ENCODE measurements at regions not wholly inside any gene's neighbourhood (a gene's known extent, or its start where the extent isn't known, plus 50 kb on each side); places are given as distances from the start of the nearest gene placed in this dataset.
"Not testable (repeated sequence)": the region's sequence is repeated elsewhere in the genome, so short reads cannot be mapped to it uniquely, and the experiment has no call there.

DNA sequence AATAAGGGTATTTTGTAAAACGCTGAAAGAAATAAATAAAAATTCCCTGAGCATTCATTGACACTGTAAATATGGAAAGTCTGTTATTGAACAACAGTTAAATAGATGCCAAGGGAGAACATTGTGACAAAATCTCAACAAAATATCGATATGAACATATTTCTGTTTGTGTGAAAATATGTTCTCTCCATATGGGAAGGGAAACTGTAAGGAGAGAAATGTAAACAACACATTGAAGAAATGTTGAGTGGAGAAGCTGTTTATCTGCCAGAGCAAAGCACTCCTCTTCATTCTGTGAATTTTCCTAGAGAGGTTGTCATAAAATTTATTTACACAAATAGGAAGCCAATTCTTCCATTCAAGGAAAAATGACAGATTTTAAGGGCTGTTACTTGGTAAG is 57.1 kb upstream of the EOMES start:
- no peak for DNase-seq

DNA sequence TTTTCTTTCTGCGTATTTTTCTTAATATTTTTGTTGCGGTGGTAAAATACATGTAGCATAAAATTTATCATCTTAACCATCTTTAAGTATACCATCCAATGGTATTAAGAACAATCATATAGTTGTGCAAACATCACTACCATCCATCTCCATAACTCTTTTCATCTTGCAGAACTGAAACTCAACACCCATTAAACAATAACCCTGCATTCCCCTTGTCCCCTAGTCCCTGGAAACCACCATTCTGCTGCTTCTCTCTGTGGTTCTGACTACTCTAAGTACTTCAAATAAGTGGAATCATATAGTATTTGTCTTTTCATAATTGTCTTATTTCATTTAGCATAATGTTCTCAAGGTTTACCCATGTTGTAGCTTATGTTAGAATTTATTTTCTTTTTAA is 67.3 kb upstream of the EOMES start:
- no peak for DNase-seq

DNA sequence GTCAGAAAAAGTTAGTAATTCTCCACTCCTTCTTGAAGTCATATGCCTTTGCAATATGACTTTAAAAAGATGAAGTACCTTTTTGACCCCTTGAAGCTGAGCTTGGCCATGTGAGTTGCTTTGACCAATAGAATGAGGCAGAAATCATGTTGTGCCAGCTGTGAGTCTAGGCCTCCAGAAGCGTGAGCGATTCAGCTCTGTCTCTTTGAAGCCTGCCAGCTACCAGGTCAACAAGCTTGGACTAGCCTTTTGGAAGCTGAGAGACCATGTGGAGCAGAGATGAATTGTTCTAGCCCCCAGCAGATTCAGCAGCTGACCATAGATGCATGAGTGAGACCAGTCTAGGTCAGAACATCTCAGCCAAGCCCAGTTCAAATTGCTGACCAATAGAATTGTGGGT is 69.8 kb upstream of the EOMES start:
- DNase-seq: no peak

DNA sequence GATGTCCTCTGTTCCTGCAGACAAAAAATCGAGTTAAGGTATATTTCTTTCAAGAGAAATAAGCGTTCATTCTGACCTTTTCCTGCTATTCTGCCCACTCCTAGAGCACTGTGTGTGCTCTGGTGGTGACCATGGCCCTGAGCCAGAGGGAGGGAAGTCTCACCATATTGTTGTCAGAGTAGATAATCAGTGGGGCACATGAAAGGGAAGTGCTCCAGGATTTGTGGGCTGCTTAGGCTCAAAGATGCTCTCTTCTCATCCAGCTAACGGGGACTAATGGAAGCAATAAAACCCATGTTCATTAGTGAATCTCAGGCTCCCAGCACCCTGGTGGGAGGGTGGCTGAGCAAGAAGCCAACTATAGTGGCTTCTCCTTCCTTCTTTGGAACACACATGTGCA is 70.7 kb upstream of the EOMES start:
- no peak for DNase-seq

DNA sequence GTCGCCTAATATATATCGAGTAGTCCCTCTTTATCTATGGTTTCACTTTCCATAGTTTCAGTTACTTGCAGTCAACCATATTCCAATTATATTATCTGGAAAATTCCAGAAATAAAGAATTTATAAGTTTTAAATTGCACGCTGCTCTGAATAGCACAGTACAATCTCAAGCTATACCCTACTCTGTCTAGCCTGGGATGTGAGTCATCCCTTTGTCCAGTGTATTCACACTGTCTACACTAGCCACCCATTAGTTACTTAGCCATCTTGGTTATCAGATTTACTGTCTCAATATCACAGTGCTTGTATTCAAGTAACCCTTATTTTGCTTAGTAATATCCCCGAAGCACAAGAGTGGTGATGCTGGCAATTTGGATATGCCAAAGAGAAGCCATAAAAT is 72.1 kb upstream of the EOMES start:
- DNase-seq: no peak

DNA sequence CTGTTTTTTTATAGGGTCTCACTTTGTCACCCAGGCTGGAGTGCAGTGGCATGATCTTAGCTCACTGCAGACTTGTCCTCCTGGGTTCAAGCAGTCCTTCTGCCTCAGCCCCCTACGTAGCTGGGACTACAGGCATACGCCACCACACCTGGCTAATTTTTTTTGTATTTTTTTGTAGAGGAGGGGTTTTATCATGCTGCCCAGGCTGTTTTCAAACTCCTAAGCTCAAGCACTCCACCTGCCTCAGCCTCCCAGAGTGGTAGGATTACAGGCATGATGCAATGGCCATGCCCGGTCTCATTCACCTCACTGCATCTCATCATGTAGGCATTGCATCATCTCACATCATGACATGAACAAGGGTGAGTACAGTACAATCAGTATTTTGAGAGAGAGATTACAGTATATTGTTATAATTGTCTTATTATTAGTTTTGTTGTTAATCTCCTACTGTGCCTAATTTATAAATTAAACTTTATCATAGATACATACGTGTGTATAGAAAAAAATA is 74.3 kb upstream of the EOMES start:
- no peak for DNase-seq

DNA sequence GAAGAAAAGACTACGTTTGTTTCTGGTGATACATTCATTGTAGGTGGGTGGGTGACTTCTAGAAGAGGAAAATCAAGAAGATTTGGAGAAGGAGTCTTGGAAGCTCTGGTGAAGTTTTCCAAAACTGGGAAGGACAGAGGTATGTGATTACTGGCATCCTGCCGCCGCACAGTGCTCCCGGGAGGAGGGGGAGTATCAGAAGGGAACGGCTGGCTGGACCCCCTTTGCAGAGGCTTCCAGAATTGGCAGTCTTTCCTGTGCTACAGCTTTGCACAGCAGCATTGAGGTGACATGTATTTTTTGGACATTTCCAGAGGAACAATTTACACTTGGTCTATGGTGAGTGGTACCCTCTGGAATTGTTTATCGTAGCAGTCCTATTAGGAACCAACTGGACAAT is 75.7 kb upstream of the EOMES start:
- DNase-seq: no peak

DNA sequence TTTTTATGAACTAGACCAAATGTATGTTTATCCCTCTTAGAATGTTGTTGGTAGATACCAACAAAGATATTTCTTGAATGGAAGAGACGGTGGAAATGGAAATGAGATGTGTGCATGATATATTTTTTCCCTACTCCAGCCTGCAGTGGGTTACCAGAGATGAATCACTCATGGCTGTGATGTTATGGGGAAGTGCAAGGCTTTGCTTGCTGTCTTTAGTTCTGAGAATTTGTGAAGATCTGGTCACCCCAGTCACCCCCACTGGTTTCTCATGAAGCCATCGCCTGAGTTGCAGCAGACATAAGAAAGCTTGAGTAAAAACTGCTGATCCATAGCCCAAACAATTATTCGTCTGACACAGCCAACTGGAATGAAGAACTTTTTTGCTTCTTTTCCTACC is 78.1 kb upstream of the EOMES start:
- DNase-seq: no peak

DNA sequence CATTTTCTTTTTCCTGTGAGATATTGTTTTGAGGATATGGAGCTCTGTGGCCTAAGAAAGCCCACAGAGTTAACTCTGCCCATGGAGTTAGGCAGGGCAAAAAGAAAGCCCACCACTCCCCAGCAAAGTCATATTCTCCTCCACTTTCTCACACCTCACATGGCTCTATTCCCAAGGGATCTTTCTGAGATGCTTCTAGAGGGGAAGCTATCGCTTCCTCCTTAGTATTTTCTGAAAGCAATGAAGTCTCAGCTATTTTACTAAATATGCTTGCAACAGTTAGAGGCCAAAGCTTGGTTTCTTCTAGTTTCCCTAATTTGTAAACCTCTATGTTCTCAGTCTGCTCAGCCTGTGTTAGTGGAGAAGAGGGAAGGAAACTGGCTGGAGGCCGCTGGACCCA is 80.3 kb upstream of the EOMES start:
- DNase-seq: no peak

DNA sequence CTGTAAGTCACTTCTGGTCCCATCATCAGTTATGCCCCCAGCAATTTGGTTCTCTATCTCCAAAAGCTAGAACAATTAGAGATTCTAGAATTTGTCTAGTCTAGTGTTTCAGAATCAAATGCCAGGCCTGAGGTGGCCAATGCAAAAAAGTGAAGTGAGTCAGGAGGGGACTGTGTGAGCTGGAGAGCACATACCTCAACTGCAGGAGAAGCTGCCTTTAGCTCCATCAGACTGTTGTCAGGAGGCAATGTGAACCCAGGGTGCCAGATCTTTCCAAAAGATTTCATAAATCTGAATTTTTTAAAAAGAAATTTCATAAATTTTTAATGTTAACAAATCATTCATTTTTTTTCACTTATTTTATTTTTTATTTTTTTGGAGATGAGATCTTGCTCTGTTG is 80.7 kb upstream of the EOMES start:
- DNase-seq: no peak

DNA sequence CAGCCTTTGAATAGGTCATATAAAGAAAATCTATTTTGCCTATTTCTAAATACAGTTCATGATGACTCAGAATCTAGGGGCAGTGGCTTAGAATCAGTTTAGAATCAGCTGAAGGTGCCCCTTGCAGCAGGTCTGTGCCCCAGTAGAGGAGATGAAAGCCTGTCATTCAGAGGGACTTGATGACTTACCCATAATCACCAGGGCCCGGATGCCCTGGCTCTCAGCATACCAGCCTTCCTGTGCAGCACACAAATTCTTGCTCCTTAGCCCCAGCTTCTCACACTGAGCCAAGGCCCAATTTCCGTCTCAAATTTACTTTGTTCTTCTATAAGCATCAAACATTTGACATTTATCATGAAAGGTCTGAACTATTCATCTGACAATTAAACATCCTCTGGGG is 83.2 kb upstream of the EOMES start:
- no peak for DNase-seq

DNA sequence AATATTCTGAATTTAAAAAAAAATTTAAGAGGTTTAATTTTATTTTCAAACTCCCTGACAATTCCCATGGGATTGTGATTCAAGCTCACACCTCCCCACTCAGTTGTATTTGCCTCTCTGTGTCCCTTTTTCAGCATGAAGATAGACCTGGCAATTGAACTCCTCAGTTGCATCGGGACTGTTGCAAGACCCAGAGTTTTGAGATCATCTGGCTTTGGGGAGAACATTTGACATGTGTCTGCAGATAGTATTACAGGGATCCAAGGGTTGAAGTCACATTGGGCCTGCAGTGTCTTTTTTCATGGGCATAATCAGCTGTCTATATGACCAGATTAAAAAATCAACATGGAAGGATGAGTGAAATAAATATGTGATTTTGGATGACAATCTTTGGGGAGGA is 91.1 kb upstream of the EOMES start:
- DNase-seq: no peak

DNA sequence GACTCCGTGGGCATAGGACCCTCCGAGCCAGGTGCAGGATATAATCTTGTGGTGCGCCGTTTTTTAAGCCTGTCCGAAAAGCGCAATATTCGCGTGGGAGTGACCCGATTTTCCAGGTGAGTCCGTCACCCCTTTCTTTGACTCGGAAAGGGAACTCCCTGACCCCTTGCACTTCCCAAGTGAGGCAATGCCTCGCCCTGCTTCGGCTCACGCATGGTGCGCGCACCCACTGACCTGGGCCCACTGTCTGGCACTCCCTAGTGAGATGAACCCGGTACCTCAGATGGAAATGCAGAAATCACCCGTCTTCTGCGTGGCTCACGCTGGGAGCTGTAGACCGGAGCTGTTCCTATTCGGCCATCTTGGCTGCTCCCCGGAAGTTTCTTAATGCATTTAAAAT is 99.5 kb upstream of the EOMES start:
- DNase-seq: not testable (repeated sequence)

DNA sequence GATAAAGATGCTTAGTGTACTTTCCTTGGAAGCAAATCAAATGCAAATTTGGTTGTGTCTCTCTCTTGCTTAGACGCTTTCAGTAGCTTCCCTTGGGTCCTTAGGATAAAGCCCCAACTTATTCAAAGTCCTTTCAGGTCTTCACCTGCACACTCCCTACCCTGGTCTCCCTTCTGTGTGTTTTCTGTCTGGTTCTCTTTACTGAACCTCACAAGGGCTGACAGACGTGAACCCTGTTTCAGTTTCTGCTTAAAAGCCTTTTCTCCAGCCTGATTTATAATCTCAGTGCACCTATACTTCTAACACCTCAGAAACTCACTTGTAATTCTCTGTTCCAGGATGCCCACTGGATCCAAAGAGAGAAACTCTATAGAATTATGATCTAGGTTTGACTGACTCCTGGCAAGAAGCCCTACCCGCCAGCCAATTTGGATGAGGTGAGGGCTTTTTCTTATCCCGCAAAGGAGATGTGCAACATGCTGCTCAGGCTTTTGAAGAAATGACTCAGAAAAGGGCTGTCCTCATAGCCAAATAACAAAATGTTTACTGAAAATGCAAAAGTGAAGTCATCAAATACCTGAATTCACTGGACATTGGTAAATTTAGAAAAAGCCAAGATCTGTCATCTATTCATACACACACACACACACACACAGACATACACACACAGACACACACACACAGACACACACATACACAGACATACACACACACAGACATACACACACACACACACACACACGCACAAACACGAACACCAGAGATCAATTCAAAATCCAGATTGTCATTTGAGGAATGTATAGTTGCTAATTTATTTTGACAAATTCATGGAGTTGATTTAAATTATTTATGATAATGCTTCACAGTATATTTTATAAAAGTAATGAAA is 102.4 kb upstream of the EOMES start:
- DNase-seq: no peak

DNA sequence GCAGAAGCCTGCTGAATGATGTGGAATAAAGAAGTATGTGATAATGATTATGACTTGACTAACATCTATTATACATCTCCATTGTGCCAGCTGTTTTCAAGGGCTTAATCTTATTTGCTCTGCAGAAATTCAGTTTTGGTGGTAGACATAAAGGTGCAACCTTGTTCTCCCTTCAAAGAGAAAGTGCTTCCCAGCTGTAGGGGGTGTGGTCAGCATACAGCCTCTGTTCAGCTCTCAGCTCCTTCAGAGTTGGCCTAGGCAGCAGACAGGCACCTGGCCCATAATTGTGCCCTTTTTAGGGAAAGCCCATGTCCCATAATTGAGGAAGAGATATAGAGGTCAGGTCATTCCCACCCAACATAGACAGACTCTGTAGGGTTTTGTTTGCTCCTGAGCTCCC is 104.3 kb upstream of the EOMES start:
- no peak for DNase-seq

DNA sequence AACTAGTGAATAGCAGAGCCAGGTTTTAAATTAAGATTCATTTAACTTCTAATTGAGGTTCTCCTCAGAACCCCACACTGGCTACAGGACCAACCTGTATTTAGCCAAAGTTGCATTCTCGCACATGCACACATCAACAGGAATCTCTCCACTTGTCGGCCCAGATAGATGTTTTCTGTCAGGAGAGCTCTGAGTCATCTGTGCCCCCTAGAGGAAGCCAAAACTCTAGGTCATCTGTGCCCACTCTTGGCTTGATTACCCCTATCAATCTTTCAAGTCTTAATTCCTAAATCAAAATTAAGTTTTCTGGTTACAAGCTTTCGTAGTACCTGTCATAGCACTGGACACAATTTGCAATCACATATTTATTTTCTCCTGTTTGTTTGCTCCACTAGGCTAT is 104.9 kb upstream of the EOMES start:
- no peak for DNase-seq

DNA sequence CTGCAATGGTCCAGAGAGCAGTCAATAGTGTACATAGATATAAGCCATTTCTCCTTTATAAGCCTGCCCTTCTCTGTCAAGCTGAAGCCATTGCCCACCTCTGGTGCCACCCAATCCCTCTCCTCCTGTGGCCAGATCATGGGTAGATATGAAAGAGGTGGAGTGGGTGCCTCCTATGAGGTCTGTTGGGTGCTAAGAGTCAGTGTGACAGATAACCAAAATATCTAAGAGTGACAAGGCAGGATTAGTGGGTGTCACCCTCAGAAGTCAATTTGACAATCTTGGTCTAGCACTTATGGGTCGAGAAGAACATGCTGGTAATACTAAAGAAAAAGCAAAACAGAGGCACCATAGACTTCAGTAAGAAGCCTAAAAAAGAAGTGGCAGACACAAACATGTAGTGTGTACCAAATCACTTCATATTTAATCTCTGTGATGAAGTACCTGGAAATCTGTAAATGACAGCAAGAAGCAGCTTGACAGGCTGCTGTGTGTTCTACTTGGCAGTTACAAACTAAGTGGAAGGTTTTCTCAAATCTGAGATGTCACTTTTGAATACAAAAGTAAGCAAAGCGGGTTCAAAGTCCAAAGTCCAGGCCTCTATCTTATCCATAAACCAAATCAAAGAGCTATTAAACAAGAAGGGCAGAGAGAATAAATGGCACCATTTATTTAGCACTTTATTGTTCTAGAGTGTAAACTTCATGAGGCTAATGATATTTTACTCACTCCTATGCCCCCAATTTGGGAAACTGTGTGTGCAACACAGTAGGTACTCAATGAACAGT is 118.9 kb upstream of the EOMES start:
- no peak for DNase-seq

DNA sequence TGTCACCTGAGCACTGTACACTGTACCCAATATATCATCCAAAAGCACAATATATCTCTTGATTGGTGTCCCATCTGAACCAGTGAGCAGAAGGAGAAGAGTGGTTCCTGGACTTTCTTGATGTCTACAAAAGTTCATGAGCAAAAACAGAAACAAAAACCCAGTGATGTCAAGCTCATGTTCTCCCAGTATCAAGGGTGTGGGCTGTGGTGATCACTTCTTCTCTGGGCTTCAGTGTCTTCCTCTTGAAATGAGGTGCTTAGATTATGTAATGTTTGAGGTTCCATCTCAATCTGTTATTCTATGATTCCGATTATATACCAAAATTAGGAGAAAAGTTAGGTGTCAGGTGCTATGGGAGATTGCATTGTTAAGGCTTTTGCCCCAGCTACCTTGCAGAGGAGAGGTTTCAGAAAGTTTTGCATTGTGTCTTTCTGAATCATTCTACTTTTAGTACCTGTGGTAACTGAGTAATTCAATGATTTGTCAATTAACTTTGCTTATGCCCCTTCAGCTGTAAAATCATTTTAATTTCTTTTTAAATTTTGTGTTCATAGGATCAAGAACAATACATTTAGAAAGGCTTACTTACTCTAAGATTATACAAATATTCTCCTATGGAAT is 122.0 kb upstream of the EOMES start:
- no peak for DNase-seq

DNA sequence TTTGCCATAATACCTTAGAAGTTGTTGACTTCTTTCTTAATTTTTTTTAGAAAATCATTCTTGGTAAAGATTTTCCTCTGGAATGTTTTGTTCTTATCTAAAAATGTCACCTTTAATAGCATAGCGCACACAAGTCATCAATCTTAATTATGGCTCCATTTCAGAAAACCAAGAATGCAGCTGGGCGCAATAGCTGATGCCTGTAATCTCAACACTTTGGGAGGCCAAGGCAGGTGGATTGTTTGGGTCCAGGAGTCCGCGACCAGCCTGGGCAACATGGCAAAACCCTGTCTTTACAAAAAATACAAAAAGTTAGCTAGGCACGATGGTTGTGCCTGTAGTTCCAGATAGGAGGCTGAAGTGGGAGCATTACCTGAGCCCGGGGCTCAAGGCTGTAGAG is 125.6 kb upstream of the EOMES start:
- no peak for DNase-seq

DNA sequence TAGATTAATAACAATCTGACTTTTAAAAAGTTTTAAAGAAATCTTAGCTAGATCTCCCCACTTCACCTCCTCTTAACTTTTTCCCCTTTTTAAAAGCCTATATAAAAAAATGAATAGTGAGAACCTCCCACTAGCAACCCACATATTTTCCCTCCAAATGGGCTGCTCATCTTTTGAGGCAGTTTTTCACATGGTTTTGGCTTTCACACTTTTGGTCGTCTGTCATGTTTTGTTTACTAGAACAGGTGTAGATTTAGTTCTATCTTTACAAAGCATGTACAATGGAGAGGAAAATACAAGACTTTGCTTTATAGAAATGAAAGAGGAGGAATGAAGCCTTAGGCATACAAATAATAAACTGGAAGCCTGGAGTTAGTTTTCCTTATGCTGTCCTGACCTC is 126.7 kb upstream of the EOMES start:
- DNase-seq: no peak

DNA sequence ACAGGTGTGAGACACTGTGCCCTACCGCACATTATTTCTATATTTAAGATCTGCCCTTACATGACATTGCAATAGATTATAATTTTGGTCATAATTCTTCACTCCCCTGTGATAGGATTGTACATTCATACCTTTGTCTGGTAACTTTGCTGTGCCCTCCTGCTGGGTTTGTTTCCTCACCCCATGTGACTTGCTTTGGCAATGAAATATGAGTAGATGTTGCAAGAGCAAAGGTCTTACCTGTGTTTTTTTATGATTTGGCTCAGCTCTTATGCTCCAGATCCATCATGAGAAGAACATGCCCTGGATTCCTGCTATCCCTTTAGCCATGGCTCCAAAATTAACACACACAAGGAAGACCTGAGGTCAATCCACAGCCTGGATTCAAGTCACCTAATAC is 137.7 kb upstream of the EOMES start:
- DNase-seq: peak; percentile 0

DNA sequence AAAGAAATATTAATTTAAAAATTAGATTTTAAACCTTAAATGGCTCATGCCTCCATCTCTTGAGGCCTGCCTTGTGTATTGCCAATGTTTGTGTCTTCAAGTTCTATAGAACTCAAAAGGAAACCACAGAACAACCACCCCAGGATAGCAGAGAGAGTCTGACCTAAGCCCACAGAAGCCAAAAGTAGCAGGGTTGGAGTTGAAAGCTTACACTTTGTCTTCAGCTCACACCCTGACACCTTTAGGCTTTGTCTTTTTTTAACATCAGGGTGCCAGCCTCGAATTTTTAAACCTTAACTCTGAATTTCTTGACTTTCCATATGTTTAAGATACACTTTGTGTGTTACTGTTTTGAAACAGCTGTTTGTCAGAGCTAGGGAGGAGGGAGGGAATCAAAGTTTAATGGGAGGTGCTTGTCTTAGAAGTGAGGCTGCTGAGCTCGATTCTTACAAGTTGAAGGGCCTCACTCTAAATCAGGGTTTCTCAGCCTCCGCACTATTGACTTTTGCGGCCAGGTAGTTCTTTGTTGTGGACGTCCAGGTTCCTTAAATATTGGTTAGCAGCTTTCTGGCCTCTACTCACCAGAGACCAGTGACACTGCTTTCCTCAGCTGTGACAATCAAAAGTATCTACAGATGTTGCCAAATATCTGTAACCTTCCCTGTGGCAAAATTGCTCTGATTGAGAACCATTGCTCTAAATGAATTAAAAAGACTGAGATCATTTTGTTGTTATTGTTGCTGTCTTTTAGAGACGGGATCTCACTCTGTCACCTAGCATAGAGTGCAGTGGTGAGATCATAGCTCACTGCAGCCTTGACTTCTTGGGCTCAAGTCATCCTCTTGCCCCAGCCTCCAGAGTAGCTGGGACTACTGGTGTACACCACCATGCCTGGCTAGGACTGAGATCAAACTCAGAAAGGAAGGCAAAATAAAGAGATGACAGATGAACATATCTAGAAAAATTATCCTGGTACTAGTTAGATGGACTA is 139.2 kb upstream of the EOMES start:
- no peak for DNase-seq

DNA sequence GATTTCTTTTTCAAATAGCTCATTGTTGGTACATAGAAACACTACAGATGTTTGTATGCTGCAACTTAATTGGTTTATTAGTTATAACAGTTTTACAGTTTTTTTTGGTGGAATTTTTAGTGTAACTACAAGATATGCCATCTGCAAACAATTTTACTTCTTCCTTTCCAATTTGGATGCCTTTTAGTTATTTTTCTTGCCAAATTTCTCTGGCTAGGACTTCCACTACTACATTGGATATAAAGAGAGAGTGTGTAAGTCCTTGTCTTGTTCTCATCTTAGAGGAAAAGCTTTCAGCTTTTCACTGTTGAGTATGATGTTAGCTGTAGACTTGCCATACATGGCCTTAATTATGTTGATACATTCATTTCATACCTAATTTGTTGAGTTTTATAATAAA is 143.6 kb upstream of the EOMES start:
- DNase-seq: no peak

All from NCI-H2171 treated with DMSO at 0.1 percent for 48 hours (cell line).